ENCODE measurements at regions not wholly inside any gene's neighbourhood (a gene's known extent, or its start where the extent isn't known, plus 50 kb on each side); places are given as distances from the start of the nearest gene placed in this dataset.

DNA sequence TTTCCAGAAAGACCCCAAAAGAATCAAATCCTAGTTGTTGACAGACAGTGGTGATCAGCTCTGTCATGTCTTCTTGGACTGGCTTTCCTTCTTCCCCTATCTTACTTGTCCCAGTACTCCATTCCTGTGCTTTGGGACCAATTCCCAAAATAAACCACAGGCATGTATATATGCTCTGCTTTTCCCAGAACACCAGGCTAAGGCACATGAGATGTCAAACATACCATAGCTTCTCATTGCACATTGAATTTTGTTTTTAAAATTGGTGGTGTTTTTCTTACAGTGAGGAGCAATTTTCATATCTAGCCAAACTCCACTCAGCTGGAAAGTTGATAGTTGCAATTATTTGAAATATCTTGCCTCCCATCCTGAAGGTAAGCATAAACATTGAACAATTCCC lies 88.9 kb upstream of the RGPD4 start:
- Histone ChIP-seq H3K27me3 (ENCODE audit: control insufficient read depth in 2 of 2, insufficient read depth in 2 of 2, low read length in 2 of 2) (no peaks in the 10 kb centered on the region), H3K9ac (ENCODE audit: insufficient read depth, low read length, poor library complexity, severe bottlenecking) (no peak overlapping the region), H2AFZ (ENCODE audit: insufficient read depth, low read depth, low read length, poor library complexity, severe bottlenecking) (no peak overlapping the region), H3K27ac (ENCODE audit: low read depth in 1 of 2, low read length in 2 of 2) (no peak overlapping the region), H4K20me1 (ENCODE audit: insufficient read depth, low read length) (no peaks in the 10 kb centered on the region), H3K4me3 (replicated peaks in 1 of 3; ENCODE audit: low read depth in 2 of 3, low read length in 3 of 3) (no peak overlapping the region), H3K36me3 (replicated peaks in 1 of 2; ENCODE audit: control insufficient read depth in 1 of 2, insufficient read depth in 2 of 2, low read length in 2 of 2) (no peaks in the 10 kb centered on the region), H3K4me2 (replicated peaks; ENCODE audit: extremely low read depth, low read length, poor library complexity, severe bottlenecking) (no peak overlapping the region), H3K79me2 (ENCODE audit: insufficient read depth, low read length) (no peaks in the 10 kb centered on the region), H3K9me3 (replicated peaks in 1 of 2; ENCODE audit: control insufficient read depth in 1 of 2, insufficient read depth in 1 of 2, low read length in 2 of 2) (no peaks in the 10 kb centered on the region), H3K4me1 (ENCODE audit: control insufficient read depth in 1 of 2, insufficient read depth in 2 of 2, low read length in 2 of 2) (no peaks in the 10 kb centered on the region)
- intact Hi-C loops (cut with micrococcal nuclease): no loop called here
- DNase-seq: no peak
- Mint-ChIP-seq H3K9me3 (peaks cover 0 to 6% (median 2%) of the 10 kb centered on the region in 7 donors), H3K27me3 (ENCODE audit: low read depth in 3 of 3) (no peaks in the 10 kb centered on the region), H3K27ac (no peak overlapping the region), H3K36me3 (no peaks in the 10 kb centered on the region), H3K4me3 (no peak overlapping the region), H3K4me1 (no peaks in the 10 kb centered on the region)
- TF ChIP-seq, protein P1, sequence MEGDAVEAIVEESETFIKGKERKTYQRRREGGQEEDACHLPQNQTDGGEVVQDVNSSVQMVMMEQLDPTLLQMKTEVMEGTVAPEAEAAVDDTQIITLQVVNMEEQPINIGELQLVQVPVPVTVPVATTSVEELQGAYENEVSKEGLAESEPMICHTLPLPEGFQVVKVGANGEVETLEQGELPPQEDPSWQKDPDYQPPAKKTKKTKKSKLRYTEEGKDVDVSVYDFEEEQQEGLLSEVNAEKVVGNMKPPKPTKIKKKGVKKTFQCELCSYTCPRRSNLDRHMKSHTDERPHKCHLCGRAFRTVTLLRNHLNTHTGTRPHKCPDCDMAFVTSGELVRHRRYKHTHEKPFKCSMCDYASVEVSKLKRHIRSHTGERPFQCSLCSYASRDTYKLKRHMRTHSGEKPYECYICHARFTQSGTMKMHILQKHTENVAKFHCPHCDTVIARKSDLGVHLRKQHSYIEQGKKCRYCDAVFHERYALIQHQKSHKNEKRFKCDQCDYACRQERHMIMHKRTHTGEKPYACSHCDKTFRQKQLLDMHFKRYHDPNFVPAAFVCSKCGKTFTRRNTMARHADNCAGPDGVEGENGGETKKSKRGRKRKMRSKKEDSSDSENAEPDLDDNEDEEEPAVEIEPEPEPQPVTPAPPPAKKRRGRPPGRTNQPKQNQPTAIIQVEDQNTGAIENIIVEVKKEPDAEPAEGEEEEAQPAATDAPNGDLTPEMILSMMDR (IDR thresholded peaks at IDR 0.05): no peak

DNA sequence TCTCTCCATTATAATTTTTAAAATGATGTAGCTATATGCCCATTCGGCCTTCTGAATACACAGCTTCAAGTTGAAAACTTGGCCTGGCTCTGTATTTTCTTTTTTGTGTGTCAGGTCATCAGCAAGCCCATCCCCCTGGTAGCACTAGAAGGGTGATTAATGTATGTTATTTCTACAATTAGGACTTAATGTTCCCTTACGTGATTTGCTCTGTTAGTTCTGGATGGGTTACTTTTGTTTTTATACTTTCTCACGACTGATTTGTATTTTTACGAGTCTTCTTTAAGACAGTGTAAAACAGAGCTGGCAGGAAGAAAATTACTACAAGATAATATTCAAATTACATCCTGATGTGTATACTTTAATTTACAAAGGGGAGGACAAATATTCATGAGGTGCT lies 88.4 kb upstream of the RGPD4 start:
- Histone ChIP-seq H2AFZ (ENCODE audit: insufficient read depth, low read depth, low read length, poor library complexity, severe bottlenecking) (no peak overlapping the region), H3K36me3 (replicated peaks in 1 of 2; ENCODE audit: control insufficient read depth in 1 of 2, insufficient read depth in 2 of 2, low read length in 2 of 2) (no peaks in the 10 kb centered on the region), H3K27me3 (ENCODE audit: control insufficient read depth in 2 of 2, insufficient read depth in 2 of 2, low read length in 2 of 2) (no peaks in the 10 kb centered on the region), H3K4me3 (replicated peaks in 1 of 3; ENCODE audit: low read depth in 2 of 3, low read length in 3 of 3) (no peak overlapping the region), H4K20me1 (ENCODE audit: insufficient read depth, low read length) (no peaks in the 10 kb centered on the region), H3K79me2 (ENCODE audit: insufficient read depth, low read length) (no peaks in the 10 kb centered on the region), H3K9ac (ENCODE audit: insufficient read depth, low read length, poor library complexity, severe bottlenecking) (no peak overlapping the region), H3K9me3 (replicated peaks in 1 of 2; ENCODE audit: control insufficient read depth in 1 of 2, insufficient read depth in 1 of 2, low read length in 2 of 2) (no peaks in the 10 kb centered on the region), H3K4me2 (replicated peaks; ENCODE audit: extremely low read depth, low read length, poor library complexity, severe bottlenecking) (no peak overlapping the region), H3K27ac (ENCODE audit: low read depth in 1 of 2, low read length in 2 of 2) (no peak overlapping the region), H3K4me1 (ENCODE audit: control insufficient read depth in 1 of 2, insufficient read depth in 2 of 2, low read length in 2 of 2) (no peaks in the 10 kb centered on the region)
- H3K4me3 Mint-ChIP-seq: no peak overlapping the region
- no peaks in the 10 kb centered on the region for H3K36me3 Mint-ChIP-seq
- no peaks in the 10 kb centered on the region for H3K4me1 Mint-ChIP-seq
- H3K27ac Mint-ChIP-seq: no peak overlapping the region
- TF ChIP-seq, protein P1 (IDR thresholded peaks at IDR 0.05): no peak
- intact Hi-C loops (cut with micrococcal nuclease): no loop called here
- H3K27me3 Mint-ChIP-seq (ENCODE audit: low read depth in 3 of 3): no peaks in the 10 kb centered on the region
- WGBS (ENCODE audit: insufficient coverage): no CpG with 5 or more reads among the region's 4 CpGs
- peaks cover 0 to 6% (median 2%) of the 10 kb centered on the region in 7 donors for H3K9me3 Mint-ChIP-seq
- no peak for DNase-seq

Data from CD14-positive monocyte (primary cell).